Ramos (cell line): ENCODE measurements at regions not wholly inside any gene's neighbourhood (a gene's known extent, or its start where the extent isn't known, plus 50 kb on each side); places are given as distances from the start of the nearest gene placed in this dataset.
"Not testable (repeated sequence)": the region's sequence is repeated elsewhere in the genome, so short reads cannot be mapped to it uniquely, and the experiment has no call there.

Experiments
- in situ Hi-C: fragments of 300-500 bp; cut with MboI; formaldehyde crosslinking; loops from one replicate; pipeline ENCODE4 v1.14.3; 2022; ENCODE audit warnings: low sequenced_read_pairs; ENCODE audit not compliant: unreplicated experiment

- in situ Hi-C loops = no loop called here
Observed at GRCh38 chr13:76829572-76830327, 56.5 kb downstream of the KCTD12 start.

GRCh38 chr13:76828316-76828741 is 57.9 kb downstream of the KCTD12 start:
- in situ Hi-C loops = no loop called here

DNA sequence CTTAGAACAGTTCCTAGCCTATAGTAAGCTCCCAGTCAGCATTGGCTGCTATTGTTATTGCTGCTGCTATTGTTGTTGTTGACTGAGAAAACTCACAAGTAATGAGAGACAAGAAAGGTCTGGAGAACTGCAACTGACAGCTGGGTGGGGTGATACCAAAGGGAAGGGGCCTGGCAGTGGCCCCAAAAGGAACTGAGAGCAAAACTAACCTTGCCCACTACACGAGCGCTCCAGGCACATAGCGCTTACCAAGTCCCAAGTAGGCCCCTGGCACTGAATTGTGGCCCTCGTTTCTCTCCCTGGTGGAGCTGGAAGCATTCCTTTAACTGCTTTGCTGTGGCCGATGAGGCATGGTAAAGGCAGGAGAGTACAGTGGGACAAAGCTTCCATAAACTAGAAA is 59.7 kb downstream of the KCTD12 start:
- in situ Hi-C loops = no loop called here

GRCh38 chr13:76825430-76825829 is 60.8 kb downstream of the KCTD12 start:
- in situ Hi-C loops = no loop called here

- in situ Hi-C loops = no loop called here
Observed at GRCh38 chr13:76823969-76824368, 62.2 kb downstream of the KCTD12 start.

DNA sequence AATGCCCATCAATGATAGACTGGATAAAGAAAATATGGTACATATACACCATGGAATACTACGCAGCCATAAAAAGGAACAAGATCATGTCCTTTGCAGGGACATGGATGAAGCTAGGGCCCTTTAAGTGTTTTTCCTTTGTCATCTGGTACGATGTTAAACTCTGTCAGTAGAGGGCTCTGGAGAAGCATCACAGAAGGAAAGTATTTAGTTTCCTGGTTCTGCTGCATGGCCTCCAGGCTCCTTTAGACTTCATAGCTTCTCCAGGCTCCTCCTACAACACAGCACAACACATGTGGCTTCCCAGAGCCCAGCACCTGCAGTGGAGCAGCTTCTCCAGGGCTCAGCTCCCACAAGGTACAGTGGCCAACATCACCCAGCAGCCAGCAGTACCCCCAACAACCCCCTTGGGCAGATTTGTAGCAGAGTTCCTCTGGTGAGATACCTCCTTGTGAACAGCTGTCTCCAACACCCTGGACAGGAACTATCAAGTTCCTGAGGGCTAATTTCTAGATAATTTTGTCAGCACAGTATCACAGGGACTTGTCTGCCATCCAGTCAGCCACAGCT is 63.4 kb downstream of the KCTD12 start:
- in situ Hi-C loops = no loop called here

- in situ Hi-C loops = not testable (repeated sequence)
Observed at GRCh38 chr13:76821222-76821621, 65.0 kb downstream of the KCTD12 start.

GRCh38 chr13:76820759-76821158 is 65.4 kb downstream of the KCTD12 start:
- in situ Hi-C loops = no loop called here

DNA sequence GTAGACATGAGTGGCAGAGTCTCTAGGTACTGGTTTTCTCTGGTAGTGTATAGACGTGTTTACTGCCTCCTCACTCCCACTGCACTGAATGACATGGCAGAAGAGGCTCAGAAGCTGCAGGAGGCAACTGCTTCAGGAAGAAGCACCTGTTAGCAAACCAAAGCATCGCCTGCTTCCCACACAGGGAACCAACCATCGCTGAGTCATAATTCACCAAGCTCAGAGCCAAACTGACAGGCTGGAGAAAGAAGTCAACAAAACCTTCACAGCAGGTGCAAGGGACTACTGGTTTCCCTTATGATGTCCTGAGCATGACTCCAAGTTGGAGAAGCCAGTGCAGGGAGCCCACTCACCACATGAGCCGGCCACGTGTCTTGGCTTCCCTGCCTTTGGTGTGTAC is 69.8 kb downstream of the KCTD12 start:
- in situ Hi-C loops = no loop called here

- in situ Hi-C loops = no loop called here
Observed at GRCh38 chr13:76815344-76815743, 70.9 kb downstream of the KCTD12 start.

- in situ Hi-C loops = no loop called here
Observed at GRCh38 chr13:76813891-76814290, 72.3 kb downstream of the KCTD12 start.

GRCh38 chr13:76813000-76813691 is 73.1 kb downstream of the KCTD12 start:
- in situ Hi-C loops = no loop called here

DNA sequence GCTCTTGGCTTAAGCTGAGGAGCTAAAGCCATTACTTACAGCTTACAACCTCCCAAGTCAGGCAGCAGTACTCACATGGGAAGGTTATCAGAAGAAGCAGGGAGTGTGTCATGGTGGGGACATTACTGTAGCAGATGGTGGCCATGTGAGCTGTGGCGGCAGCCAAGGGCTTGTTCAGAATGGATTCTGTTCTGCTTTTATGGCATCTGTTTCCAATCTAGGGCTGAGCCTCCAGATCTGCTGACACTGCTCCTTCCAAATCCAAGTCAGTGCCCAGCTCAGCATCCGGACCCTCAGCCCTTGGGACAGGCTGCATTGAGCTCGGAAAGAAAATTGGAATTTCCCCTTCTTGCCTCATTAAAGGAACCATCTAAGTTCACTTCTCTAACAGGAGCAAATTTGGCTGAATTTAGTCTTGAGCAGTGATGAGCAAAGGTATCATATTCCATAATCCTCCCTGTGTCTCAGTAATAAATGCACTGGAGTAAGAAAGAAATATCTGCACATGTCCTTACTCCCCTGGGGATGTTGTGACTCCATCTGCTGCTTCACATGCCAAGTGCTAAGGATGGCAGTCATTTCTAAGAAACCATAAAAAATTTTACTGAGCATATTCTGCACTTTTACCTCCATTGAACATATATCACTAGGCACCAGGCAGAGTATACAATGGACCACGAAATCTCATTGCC is 73.9 kb downstream of the KCTD12 start:
- in situ Hi-C loops = no loop called here

DNA sequence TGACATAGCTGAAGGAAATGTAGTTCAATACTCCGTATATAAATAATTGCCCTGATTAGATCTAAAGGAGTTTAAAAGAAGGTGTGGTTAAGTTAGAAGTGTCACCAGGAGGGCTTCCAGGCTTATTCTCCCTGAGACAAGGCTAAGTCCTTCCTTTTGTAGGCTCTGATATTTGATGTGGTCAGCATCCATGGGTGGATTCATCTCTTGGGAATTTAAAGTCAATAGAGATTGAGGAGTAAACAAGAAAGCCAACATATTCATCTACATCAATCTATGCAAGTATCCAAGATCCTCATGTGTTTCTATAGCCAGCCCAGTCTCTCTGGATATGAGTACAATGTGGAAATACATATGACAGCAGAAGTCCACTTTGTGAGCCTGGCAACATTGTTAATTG is 76.8 kb downstream of the KCTD12 start:
- in situ Hi-C loops = no loop called here

DNA sequence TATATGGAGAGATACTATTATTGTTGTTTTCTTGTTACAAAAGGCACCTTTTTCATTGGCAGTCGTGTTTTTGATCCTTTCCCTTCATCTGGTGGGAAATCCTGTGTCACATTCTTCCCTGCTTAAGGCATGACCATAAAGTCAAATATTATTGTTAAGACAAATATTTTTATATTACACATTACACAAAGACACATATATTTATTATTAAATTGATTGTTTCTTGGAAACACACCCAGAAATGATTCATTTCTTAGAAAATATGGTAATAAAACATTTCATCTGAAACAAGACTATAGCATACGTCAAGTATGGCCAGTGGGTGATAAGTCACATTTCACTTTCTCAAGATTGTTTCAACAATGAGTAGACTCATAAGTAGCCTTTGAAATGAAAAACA is 77.3 kb downstream of the KCTD12 start:
- in situ Hi-C loops = no loop called here

DNA sequence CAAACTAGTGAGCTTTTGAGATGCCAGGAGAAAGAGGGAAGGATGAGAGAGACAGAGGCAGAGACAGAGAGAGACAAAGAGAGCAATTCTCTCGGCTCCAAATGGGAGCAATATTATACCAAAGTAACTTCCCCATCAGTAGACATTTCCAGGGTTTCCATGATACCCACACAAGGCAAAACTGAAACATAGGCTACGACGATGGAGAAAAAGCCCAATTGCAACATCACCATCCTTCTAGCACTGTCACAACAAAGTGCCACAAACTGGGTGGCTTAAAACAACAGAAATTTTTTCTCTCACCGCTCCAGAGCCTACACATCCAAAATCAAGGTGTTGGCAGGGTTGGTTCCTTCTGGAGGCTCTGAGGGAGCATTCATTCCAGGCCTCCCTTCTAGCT is 81.4 kb downstream of the KCTD12 start:
- in situ Hi-C loops = no loop called here

DNA sequence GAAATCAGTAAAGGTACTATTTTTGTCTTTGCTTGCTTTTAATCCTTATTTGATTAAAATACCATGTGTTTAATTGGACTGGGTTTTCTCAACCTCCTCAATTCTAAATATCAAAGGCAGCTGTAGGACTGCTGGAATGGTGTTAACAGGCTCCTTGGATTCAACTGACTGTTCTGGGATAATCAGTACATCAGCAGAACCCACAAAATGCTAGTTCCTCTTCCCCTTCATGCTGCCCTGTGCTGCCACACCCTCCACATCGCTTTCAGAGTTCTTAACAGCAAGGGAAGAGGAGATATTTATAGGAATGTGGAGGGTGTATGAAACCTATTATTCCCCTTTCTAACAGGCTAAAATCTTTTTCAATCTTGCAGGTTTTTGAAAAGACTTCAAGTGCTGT is 82.4 kb downstream of the KCTD12 start:
- in situ Hi-C loops = no loop called here

GRCh38 chr13:76800943-76801342 is 85.3 kb downstream of the KCTD12 start:
- in situ Hi-C loops = no loop called here

DNA sequence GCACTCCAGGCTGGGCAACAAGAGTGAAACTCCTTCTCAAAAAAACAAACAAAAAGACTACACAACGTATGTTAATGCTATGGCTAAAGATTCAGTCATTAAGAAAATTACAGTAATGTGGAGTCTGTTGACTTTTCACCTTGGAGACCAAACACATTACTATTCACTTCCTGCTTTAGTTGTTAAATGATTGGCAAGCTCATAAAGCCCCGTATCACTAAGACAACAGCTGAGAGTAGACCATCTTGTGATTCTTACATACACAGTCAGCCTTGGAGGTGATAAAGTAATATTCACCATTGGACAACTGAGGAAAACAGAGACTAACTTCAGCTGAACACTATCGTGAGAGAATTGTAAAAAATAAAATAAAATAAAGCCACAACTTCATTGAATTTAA is 86.5 kb downstream of the KCTD12 start:
- in situ Hi-C loops = no loop called here

GRCh38 chr13:76798037-76798436 is 88.2 kb downstream of the KCTD12 start:
- in situ Hi-C loops = no loop called here

DNA sequence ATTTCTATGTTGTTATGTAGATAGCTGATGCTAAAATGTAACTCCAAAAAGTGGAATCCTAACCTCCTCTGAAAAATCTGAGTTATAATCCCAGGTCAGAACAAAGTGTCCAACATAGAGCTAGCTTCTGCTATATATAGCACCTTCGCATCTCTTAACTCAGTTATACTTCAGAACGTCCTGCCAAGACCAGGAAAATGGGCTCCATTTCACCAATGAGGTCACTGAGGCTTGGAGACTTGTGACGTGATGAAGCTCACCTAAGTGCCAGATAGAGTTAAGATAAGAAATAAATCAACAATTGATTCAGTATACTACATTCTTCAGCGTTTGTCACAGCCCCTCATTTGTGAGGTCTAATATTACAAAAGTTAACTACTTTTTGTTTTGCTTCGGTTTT is 88.8 kb downstream of the KCTD12 start:
- in situ Hi-C loops = no loop called here
